ENCODE measurements at regions not wholly inside any gene's neighbourhood (a gene's known extent, or its start where the extent isn't known, plus 50 kb on each side); places are given as distances from the start of the nearest gene placed in this dataset.

GRCh38 chr2:240227538-240228428 is 87.3 kb upstream of the OTOS start:
- H3K9ac ChIP-seq (ENCODE audit: low read depth, low read length): no peak overlapping the region
- H3K4me1 ChIP-seq (ENCODE audit: insufficient read depth, low read length): no peaks in the 10 kb centered on the region
- no peaks in the 10 kb centered on the region for H3K36me3 ChIP-seq (ENCODE audit: insufficient read depth, low read length)
- H3K9me3 ChIP-seq (ENCODE audit: control insufficient read depth, insufficient read depth, low read length): peaks cover 2% of the 10 kb centered on the region

GRCh38 chr2:240229005-240229404 is 88.5 kb upstream of the OTOS start:
- H3K9ac ChIP-seq (ENCODE audit: low read depth, low read length): no peak overlapping the region
- H3K36me3 ChIP-seq (ENCODE audit: insufficient read depth, low read length): no peaks in the 10 kb centered on the region
- peaks cover 2% of the 10 kb centered on the region for H3K9me3 ChIP-seq (ENCODE audit: control insufficient read depth, insufficient read depth, low read length)
- no peaks in the 10 kb centered on the region for H3K4me1 ChIP-seq (ENCODE audit: insufficient read depth, low read length)

GRCh38 chr2:240229603-240230235 is 89.3 kb upstream of the OTOS start:
- Histone ChIP-seq H3K9me3 (ENCODE audit: control insufficient read depth, insufficient read depth, low read length) (peaks cover 2% of the 10 kb centered on the region), H3K4me1 (ENCODE audit: insufficient read depth, low read length) (no peaks in the 10 kb centered on the region), H3K36me3 (ENCODE audit: insufficient read depth, low read length) (no peaks in the 10 kb centered on the region), H3K9ac (ENCODE audit: low read depth, low read length) (no peak overlapping the region)

- H3K4me1 ChIP-seq (ENCODE audit: insufficient read depth, low read length): no peaks in the 10 kb centered on the region
- H3K36me3 ChIP-seq (ENCODE audit: insufficient read depth, low read length): no peaks in the 10 kb centered on the region
- H3K9me3 ChIP-seq (ENCODE audit: control insufficient read depth, insufficient read depth, low read length): peaks cover 2% of the 10 kb centered on the region
- no peak overlapping the region for H3K9ac ChIP-seq (ENCODE audit: low read depth, low read length)
Observed at GRCh38 chr2:240230291-240230931, 90.0 kb upstream of the OTOS start.

GRCh38 chr2:240231838-240232244 is 91.4 kb upstream of the OTOS start:
- Histone ChIP-seq H3K9ac (ENCODE audit: low read depth, low read length) (no peak overlapping the region), H3K36me3 (ENCODE audit: insufficient read depth, low read length) (no peaks in the 10 kb centered on the region), H3K9me3 (ENCODE audit: control insufficient read depth, insufficient read depth, low read length) (peaks cover 2% of the 10 kb centered on the region), H3K4me1 (ENCODE audit: insufficient read depth, low read length) (no peaks in the 10 kb centered on the region; the same call in 1 of the 2 replicates)

GRCh38 chr2:240232264-240232915 is 91.9 kb upstream of the OTOS start:
- Histone ChIP-seq H3K9me3 (ENCODE audit: control insufficient read depth, insufficient read depth, low read length) (peaks cover 2% of the 10 kb centered on the region), H3K9ac (ENCODE audit: low read depth, low read length) (no peak overlapping the region), H3K36me3 (ENCODE audit: insufficient read depth, low read length) (no peaks in the 10 kb centered on the region), H3K4me1 (ENCODE audit: insufficient read depth, low read length) (no peaks in the 10 kb centered on the region; the same call in 1 of the 2 replicates)

- H3K4me1 ChIP-seq (ENCODE audit: insufficient read depth, low read length): no peaks in the 10 kb centered on the region; the same call in 1 of the 2 replicates
- H3K36me3 ChIP-seq (ENCODE audit: insufficient read depth, low read length): no peaks in the 10 kb centered on the region
- peaks cover 2% of the 10 kb centered on the region; the same call in 1 of the 2 replicates for H3K9me3 ChIP-seq (ENCODE audit: control insufficient read depth, insufficient read depth, low read length)
- peak overlapping the region; percentile 43; the same call in 1 of the 2 replicates for H3K9ac ChIP-seq (ENCODE audit: low read depth, low read length)
Observed at GRCh38 chr2:240232961-240233884, 92.8 kb upstream of the OTOS start.

GRCh38 chr2:240233885-240234502 is 93.5 kb upstream of the OTOS start:
- H3K9me3 ChIP-seq (ENCODE audit: control insufficient read depth, insufficient read depth, low read length): peaks cover 2% of the 10 kb centered on the region; the same call in 1 of the 2 replicates
- no peaks in the 10 kb centered on the region; the same call in 1 of the 2 replicates for H3K4me1 ChIP-seq (ENCODE audit: insufficient read depth, low read length)
- H3K36me3 ChIP-seq (ENCODE audit: insufficient read depth, low read length): no peaks in the 10 kb centered on the region
- H3K9ac ChIP-seq (ENCODE audit: low read depth, low read length): no peak overlapping the region

- H3K36me3 ChIP-seq (ENCODE audit: insufficient read depth, low read length): no peaks in the 10 kb centered on the region
- H3K9ac ChIP-seq (ENCODE audit: low read depth, low read length): no peak overlapping the region
- peaks cover 2% of the 10 kb centered on the region; the same call in 1 of the 2 replicates for H3K9me3 ChIP-seq (ENCODE audit: control insufficient read depth, insufficient read depth, low read length)
- no peaks in the 10 kb centered on the region; the same call in 1 of the 2 replicates for H3K4me1 ChIP-seq (ENCODE audit: insufficient read depth, low read length)
Observed at GRCh38 chr2:240234503-240234951, 94.1 kb upstream of the OTOS start.

- Histone ChIP-seq H3K4me1 (ENCODE audit: insufficient read depth, low read length) (no peaks in the 10 kb centered on the region; the same call in 1 of the 2 replicates), H3K9ac (ENCODE audit: low read depth, low read length) (no peak overlapping the region), H3K9me3 (ENCODE audit: control insufficient read depth, insufficient read depth, low read length) (no peaks in the 10 kb centered on the region), H3K36me3 (ENCODE audit: insufficient read depth, low read length) (no peaks in the 10 kb centered on the region)
Observed at GRCh38 chr2:240235149-240235803, 94.8 kb upstream of the OTOS start.

- H3K9ac ChIP-seq (ENCODE audit: low read depth, low read length): no peak overlapping the region
- no peaks in the 10 kb centered on the region for H3K9me3 ChIP-seq (ENCODE audit: control insufficient read depth, insufficient read depth, low read length)
- no peaks in the 10 kb centered on the region; the same call in 1 of the 2 replicates for H3K4me1 ChIP-seq (ENCODE audit: insufficient read depth, low read length)
- H3K36me3 ChIP-seq (ENCODE audit: insufficient read depth, low read length): no peaks in the 10 kb centered on the region
Observed at GRCh38 chr2:240235811-240236210, 95.4 kb upstream of the OTOS start.

- no peaks in the 10 kb centered on the region for H3K36me3 ChIP-seq (ENCODE audit: insufficient read depth, low read length)
- no peaks in the 10 kb centered on the region; the same call in 1 of the 2 replicates for H3K4me1 ChIP-seq (ENCODE audit: insufficient read depth, low read length)
- H3K9ac ChIP-seq (ENCODE audit: low read depth, low read length): no peak overlapping the region
- H3K9me3 ChIP-seq (ENCODE audit: control insufficient read depth, insufficient read depth, low read length): no peaks in the 10 kb centered on the region
Observed at GRCh38 chr2:240236217-240237111, 96.0 kb upstream of the OTOS start.

Data from ES-I3 (cell line).